K562 (cell line): ENCODE measurements at regions not wholly inside any gene's neighbourhood (a gene's known extent, or its start where the extent isn't known, plus 50 kb on each side); places are given as distances from the start of the nearest gene placed in this dataset.

Experiments
- BRCA1 ChIP-seq, 2 experiments: fragments of 450-650 bp in 1 of 2; sonication (generic) in 1 of 2; formaldehyde crosslinking in 1 of 2; IDR thresholded peaks; 2 replicates each; pipeline versions ENCODE4 v1.5.0 to v1.6.1; 2017 to 2020; ENCODE audit warnings: mild to moderate bottlenecking in 1 of 2, missing genetic modification reagents in 1 of 2
- MBD2 ChIP-seq: sonication (generic); IDR thresholded peaks from 2 replicates; pipeline ENCODE4 v1.6.1; 2016; ENCODE audit warnings: low read depth, borderline replicate concordance
- MEF2A ChIP-seq: IDR thresholded peaks from 2 replicates; pipeline ENCODE4 v1.6.1; 2011; ENCODE audit warnings: low read depth, mild to moderate bottlenecking, low read length, moderate library complexity; ENCODE audit not compliant: control insufficient read depth
- NFE2 ChIP-seq: IDR thresholded peaks from 2 replicates; pipeline ENCODE4 v1.6.1; 2014; ENCODE audit warnings: antibody characterized with exemption, low read depth
- POLR3G ChIP-seq: IDR thresholded peaks from 2 replicates; pipeline ENCODE4 v1.6.1; 2011; ENCODE audit not compliant: insufficient read length, insufficient replicate concordance; ENCODE audit errors: extremely low read depth
- STAT5B ChIP-seq: fragments of 250-450 bp; sonication (Bioruptor Pico); IDR thresholded peaks from 2 replicates; pipeline ENCODE4 v1.8.0; 2021; ENCODE audit warnings: mild to moderate bottlenecking, inconsistent platforms
- ZBTB1 ChIP-seq: sonication (generic); formaldehyde crosslinking; IDR thresholded peaks from 2 replicates; pipeline ENCODE4 v1.8.1; 2023; ENCODE audit warnings: missing genetic modification reagents, low read depth, mild to moderate bottlenecking, borderline replicate concordance
- ZNF134 ChIP-seq: fragments of 250-450 bp; sonication (Bioruptor Pico); conservative IDR thresholded peaks from 2 replicates; pipeline ENCODE4 v1.4.0; 2020
- TF ChIP-seq, protein P1 (sequence below): fragments of 450-650 bp; formaldehyde crosslinking; IDR thresholded peaks from 2 replicates; pipeline ENCODE4 v1.4.0; 2020; ENCODE audit warnings: mild to moderate bottlenecking, moderate library complexity
- TF ChIP-seq, protein P2 (sequence below): fragments of 450-650 bp; formaldehyde crosslinking; IDR thresholded peaks from 2 replicates; pipeline ENCODE4 v1.4.0; 2020; ENCODE audit warnings: mild to moderate bottlenecking, mixed read lengths

DNA sequence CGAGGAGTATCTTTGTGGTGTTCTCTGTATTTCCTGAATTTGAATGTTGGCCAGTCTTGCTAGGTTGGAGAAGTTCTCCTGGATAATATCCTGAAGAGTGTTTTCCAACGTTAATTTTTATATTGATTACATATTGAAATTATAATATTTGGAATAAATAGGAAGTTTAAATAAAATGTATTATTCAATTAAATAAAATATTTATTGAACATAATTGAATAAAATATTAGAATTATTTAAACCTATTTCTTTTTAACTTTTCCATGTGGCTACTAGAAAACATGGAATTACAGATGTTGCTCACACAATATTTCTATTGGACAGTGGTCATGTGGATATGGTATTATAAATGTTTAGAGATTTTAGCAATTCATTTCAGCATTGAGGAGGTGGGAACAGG lies 170.8 kb upstream of the FST start (continued):
- TF ChIP-seq, protein P1, sequence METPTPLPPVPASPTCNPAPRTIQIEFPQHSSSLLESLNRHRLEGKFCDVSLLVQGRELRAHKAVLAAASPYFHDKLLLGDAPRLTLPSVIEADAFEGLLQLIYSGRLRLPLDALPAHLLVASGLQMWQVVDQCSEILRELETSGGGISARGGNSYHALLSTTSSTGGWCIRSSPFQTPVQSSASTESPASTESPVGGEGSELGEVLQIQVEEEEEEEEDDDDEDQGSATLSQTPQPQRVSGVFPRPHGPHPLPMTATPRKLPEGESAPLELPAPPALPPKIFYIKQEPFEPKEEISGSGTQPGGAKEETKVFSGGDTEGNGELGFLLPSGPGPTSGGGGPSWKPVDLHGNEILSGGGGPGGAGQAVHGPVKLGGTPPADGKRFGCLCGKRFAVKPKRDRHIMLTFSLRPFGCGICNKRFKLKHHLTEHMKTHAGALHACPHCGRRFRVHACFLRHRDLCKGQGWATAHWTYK (CRISPR knock-in tag), result no peak
- TF ChIP-seq, protein P2, sequence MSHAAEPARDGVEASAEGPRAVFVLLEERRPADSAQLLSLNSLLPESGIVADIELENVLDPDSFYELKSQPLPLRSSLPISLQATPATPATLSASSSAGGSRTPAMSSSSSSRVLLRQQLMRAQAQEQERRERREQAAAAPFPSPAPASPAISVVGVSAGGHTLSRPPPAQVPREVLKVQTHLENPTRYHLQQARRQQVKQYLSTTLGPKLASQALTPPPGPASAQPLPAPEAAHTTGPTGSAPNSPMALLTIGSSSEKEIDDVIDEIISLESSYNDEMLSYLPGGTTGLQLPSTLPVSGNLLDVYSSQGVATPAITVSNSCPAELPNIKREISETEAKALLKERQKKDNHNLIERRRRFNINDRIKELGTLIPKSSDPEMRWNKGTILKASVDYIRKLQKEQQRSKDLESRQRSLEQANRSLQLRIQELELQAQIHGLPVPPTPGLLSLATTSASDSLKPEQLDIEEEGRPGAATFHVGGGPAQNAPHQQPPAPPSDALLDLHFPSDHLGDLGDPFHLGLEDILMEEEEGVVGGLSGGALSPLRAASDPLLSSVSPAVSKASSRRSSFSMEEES, result no peak
- TF ChIP-seq MBD2, result no peak
- no peak for TF ChIP-seq BRCA1 (IDR thresholded peaks at IDR 0.05)
- TF ChIP-seq BRCA1 (CRISPR knock-in tag; IDR thresholded peaks at IDR 0.05), result no peak
- no peak for TF ChIP-seq MEF2A
- no peak for TF ChIP-seq ZNF134 (CRISPR knock-in tag)
- no peak for TF ChIP-seq STAT5B
- TF ChIP-seq NFE2, result no peak
- no peak for TF ChIP-seq POLR3G
- no peak for TF ChIP-seq ZBTB1 (CRISPR knock-in tag)
